Thoracic aorta (tissue), 2 donors: ENCODE measurements at regions not wholly inside any gene's neighbourhood (a gene's known extent, or its start where the extent isn't known, plus 50 kb on each side); places are given as distances from the start of the nearest gene placed in this dataset.

Experiments
- ATAC-seq: fragments of 150-250 bp; one replicate; pipeline ENCODE4 v1.8.0; 2017; ENCODE audit warnings: low read depth; ENCODE audit not compliant: insufficient number of reproducible peaks, low FRiP score
- DNase-seq: peaks from one replicate; pipeline ENCODE4 v3.0.0-alpha.2; 2020; ENCODE audit warnings: low spot score
- H3K27ac ChIP-seq, 2 donors: fragments of 200-600 bp; sonication (generic); 1 replicate in 1 of 2; 2 replicates in 1 of 2; pipeline ENCODE4 v1.5.1; 2016; ENCODE audit warnings: mild to moderate bottlenecking in 2 of 2, moderate library complexity in 2 of 2
- H3K27me3 ChIP-seq: fragments of 200-600 bp; sonication (generic); replicated peaks from 2 replicates; pipeline ENCODE4 v1.6.0; 2016; ENCODE audit warnings: mild to moderate bottlenecking; ENCODE audit not compliant: insufficient read depth
- H3K36me3 ChIP-seq: fragments of 200-600 bp; sonication (generic); one replicate; pipeline ENCODE4 v1.5.1; 2016
- H3K4me1 ChIP-seq, 2 donors: fragments of 200-600 bp; sonication (generic); 1 replicate in 1 of 2; 2 replicates in 1 of 2; pipeline versions ENCODE4 v1.5.1 to v1.6.0; 2016; ENCODE audit warnings: low read depth in 2 of 2, mild to moderate bottlenecking in 1 of 2; ENCODE audit not compliant: control insufficient read depth in 1 of 2
- H3K4me3 ChIP-seq: fragments of 200-600 bp; sonication (generic); 2 replicates; pipeline ENCODE4 v1.5.1; 2016; ENCODE audit warnings: mild to moderate bottlenecking
- H3K9me3 ChIP-seq: fragments of 200-600 bp; sonication (generic); 2 replicates; pipeline ENCODE4 v1.5.1; 2016
- TF ChIP-seq, protein P1 (sequence below): fragments of 200-600 bp; sonication (generic); IDR thresholded peaks from one replicate; pipeline ENCODE4 v1.5.1; 2019; ENCODE audit warnings: antibody characterized with exemption

DNA sequence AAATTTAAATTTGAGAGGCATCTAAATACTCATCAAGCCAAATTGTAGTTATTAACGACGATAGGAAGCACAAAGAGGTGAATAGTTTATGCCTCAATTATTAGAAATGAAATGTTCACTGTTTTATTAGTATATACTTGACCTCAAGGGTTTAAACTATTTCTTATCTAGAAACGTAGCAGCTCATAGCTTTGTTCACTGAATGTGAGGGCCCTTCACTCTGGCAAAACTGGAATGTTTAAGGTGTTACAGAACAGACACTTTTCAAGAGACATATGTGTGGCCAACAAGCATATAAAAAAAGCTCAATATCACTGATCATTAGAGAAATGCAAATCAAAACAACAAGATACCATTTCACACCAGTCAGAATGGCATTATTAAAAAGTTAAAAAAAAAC, 151.2 kb upstream of the KCNN2 start:
- Histone ChIP-seq H3K27me3 (no peaks in the 10 kb centered on the region), H3K4me1 (no peaks in the 10 kb centered on the region), H3K4me3 (no peak overlapping the region), H3K36me3 (no peaks in the 10 kb centered on the region), H3K9me3 (no peaks in the 10 kb centered on the region), H3K27ac (no peak overlapping the region)
- TF ChIP-seq, protein P1, sequence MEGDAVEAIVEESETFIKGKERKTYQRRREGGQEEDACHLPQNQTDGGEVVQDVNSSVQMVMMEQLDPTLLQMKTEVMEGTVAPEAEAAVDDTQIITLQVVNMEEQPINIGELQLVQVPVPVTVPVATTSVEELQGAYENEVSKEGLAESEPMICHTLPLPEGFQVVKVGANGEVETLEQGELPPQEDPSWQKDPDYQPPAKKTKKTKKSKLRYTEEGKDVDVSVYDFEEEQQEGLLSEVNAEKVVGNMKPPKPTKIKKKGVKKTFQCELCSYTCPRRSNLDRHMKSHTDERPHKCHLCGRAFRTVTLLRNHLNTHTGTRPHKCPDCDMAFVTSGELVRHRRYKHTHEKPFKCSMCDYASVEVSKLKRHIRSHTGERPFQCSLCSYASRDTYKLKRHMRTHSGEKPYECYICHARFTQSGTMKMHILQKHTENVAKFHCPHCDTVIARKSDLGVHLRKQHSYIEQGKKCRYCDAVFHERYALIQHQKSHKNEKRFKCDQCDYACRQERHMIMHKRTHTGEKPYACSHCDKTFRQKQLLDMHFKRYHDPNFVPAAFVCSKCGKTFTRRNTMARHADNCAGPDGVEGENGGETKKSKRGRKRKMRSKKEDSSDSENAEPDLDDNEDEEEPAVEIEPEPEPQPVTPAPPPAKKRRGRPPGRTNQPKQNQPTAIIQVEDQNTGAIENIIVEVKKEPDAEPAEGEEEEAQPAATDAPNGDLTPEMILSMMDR: no peak
- ATAC-seq (no peak), DNase-seq (no peak)

DNA sequence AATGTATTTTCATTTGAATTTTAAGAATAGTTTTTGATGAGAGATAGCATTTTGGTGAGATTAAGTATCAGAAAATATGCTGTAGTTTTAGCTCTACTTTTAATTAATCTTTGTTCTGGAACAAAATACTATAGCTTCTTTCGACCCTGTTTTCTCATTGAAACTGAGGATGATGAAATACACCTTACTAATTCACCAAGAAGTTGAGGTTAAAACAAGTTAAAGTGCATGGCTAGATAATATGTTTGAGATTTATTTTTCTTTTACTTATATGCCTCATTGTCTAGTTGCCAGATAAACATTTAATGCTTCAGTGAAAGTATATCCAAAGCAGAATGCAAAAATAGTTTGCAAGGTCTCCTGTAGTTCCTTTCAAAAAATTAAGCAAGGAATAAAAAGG, 140.1 kb upstream of the KCNN2 start:
- H3K27me3 ChIP-seq: no peaks in the 10 kb centered on the region
- TF ChIP-seq, protein P1: no peak
- no peaks in the 10 kb centered on the region for H3K36me3 ChIP-seq
- H3K4me3 ChIP-seq: no peak overlapping the region
- no peak for DNase-seq
- no peak for ATAC-seq
- no peaks in the 10 kb centered on the region for H3K9me3 ChIP-seq
- H3K27ac ChIP-seq: no peak overlapping the region
- no peaks in the 10 kb centered on the region for H3K4me1 ChIP-seq

DNA sequence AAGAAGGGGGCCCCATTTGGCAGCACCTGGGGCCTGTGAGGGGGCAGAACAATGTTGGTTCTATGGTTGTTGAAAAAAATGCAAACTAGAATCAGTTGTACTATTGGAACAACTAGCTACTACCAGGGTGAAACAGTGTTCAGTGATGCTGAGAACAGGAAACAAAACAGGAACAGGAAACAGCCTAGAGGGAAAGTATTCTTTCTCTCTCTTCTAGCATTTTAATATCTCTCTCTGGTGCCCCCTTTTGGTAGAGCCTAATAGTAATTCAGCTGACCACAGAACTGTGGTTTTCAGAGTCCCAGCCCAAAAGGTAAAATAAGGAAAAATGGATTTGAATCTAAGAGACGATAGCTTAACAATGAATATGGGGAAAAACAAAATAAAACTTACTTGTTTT, 138.0 kb upstream of the KCNN2 start:
- H3K36me3 ChIP-seq: no peaks in the 10 kb centered on the region
- no peak overlapping the region for H3K27ac ChIP-seq
- H3K4me3 ChIP-seq: no peak overlapping the region
- H3K4me1 ChIP-seq: no peaks in the 10 kb centered on the region
- TF ChIP-seq, protein P1: no peak
- DNase-seq (no peak), ATAC-seq (no peak)
- H3K27me3 ChIP-seq: no peaks in the 10 kb centered on the region
- no peaks in the 10 kb centered on the region for H3K9me3 ChIP-seq

DNA sequence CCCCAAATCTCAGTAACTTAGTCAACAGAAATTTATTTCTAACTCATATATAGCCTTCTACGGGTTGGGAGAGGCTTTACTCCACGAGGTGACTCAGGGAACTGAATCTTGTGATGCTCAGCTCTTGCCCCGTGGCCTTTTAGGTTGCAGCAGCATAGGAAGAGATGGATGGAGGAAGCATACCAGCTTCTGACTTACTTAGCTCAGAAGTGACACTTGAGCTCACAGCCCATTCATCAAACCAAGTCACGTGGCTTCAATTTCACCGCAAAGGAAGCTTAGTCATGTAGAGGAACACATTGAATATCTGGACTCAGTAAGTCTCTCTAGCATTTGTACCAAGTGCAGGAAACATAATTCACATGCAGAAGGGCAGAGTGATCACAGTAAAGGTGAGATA, 124.1 kb upstream of the KCNN2 start:
- Histone ChIP-seq H3K4me1 (no peaks in the 10 kb centered on the region), H3K9me3 (no peaks in the 10 kb centered on the region), H3K27me3 (no peaks in the 10 kb centered on the region), H3K27ac (no peak overlapping the region), H3K36me3 (no peaks in the 10 kb centered on the region), H3K4me3 (no peak overlapping the region)
- no peak for DNase-seq
- TF ChIP-seq, protein P1: no peak
- ATAC-seq: no peak

DNA sequence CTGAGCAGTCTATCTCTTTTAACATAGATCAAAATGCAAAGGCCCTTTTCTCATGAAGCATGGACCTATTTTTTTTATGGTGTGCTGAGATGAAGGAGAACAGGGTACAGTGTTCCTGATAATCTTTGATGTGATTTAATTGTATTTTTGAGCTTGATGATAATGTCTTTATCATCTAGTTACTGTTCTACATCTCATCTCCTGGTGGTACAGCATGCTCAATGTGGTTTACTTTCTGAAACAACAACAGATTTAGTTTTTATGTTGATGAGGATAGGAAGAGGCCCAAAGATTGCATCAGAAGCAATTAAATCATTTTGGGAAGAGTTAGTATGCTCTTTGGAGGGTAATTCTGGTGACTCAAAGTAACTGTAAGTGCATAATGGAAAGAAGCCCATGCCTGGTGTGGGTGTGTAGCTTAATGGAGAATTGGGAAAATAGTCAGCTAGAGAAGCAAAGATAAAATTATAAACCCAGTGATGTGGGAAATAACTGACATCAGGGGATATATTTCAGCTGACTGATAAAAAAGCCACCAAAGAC, 123.0 kb upstream of the KCNN2 start:
- H3K27ac ChIP-seq: no peak overlapping the region
- DNase-seq (no peak), ATAC-seq (no peak)
- no peaks in the 10 kb centered on the region for H3K36me3 ChIP-seq
- H3K4me1 ChIP-seq: no peaks in the 10 kb centered on the region
- TF ChIP-seq, protein P1: no peak
- H3K27me3 ChIP-seq: no peaks in the 10 kb centered on the region
- H3K9me3 ChIP-seq: no peaks in the 10 kb centered on the region
- no peak overlapping the region for H3K4me3 ChIP-seq
